ENCODE measurements at regions not wholly inside any gene's neighbourhood (a gene's known extent, or its start where the extent isn't known, plus 50 kb on each side); places are given as distances from the start of the nearest gene placed in this dataset.

- H3K27ac Mint-ChIP-seq = no peak overlapping the region
- H3K9me3 Mint-ChIP-seq = peaks cover 10% of the 10 kb centered on the region
- H3K36me3 Mint-ChIP-seq = no peaks in the 10 kb centered on the region
- no peak overlapping the region for H3K4me3 Mint-ChIP-seq
- H3K27me3 Mint-ChIP-seq = no peaks in the 10 kb centered on the region
- H3K4me1 Mint-ChIP-seq = no peaks in the 10 kb centered on the region
Observed at GRCh38 chr7:34382166-34382893, 275.7 kb upstream of the NPSR1 start.

- no peak overlapping the region for H3K4me3 Mint-ChIP-seq
- H3K36me3 Mint-ChIP-seq = no peaks in the 10 kb centered on the region
- H3K27ac Mint-ChIP-seq = no peak overlapping the region
- H3K27me3 Mint-ChIP-seq = no peaks in the 10 kb centered on the region
- H3K4me1 Mint-ChIP-seq = no peaks in the 10 kb centered on the region
- peaks cover 10% of the 10 kb centered on the region for H3K9me3 Mint-ChIP-seq
Observed at GRCh38 chr7:34385384-34385783, 272.6 kb upstream of the NPSR1 start.

GRCh38 chr7:34389332-34390078 is 268.5 kb upstream of the NPSR1 start:
- Mint-ChIP-seq H3K36me3 (no peaks in the 10 kb centered on the region), H3K27me3 (no peaks in the 10 kb centered on the region), H3K4me1 (no peaks in the 10 kb centered on the region), H3K27ac (no peak overlapping the region), H3K9me3 (peaks cover 4% of the 10 kb centered on the region), H3K4me3 (no peak overlapping the region)

- no peaks in the 10 kb centered on the region for H3K36me3 Mint-ChIP-seq
- no peaks in the 10 kb centered on the region for H3K27me3 Mint-ChIP-seq
- no peaks in the 10 kb centered on the region for H3K4me1 Mint-ChIP-seq
- H3K9me3 Mint-ChIP-seq = peaks cover 4% of the 10 kb centered on the region
- no peak overlapping the region for H3K4me3 Mint-ChIP-seq
- no peak overlapping the region for H3K27ac Mint-ChIP-seq
Observed at GRCh38 chr7:34390103-34390502, 267.9 kb upstream of the NPSR1 start.

GRCh38 chr7:34392972-34393371 is 265.0 kb upstream of the NPSR1 start:
- no peaks in the 10 kb centered on the region for H3K36me3 Mint-ChIP-seq
- no peaks in the 10 kb centered on the region for H3K4me1 Mint-ChIP-seq
- H3K9me3 Mint-ChIP-seq = peaks cover 4% of the 10 kb centered on the region

GRCh38 chr7:34396437-34397064 is 261.5 kb upstream of the NPSR1 start:
- Mint-ChIP-seq H3K27ac (no peak overlapping the region), H3K4me3 (no peak overlapping the region), H3K27me3 (no peaks in the 10 kb centered on the region), H3K9me3 (no peaks in the 10 kb centered on the region), H3K4me1 (no peaks in the 10 kb centered on the region), H3K36me3 (no peaks in the 10 kb centered on the region)

More at GRCh38 chr7:34392972-34393371, 265.0 kb upstream of the NPSR1 start:
- no peak overlapping the region for H3K27ac Mint-ChIP-seq
- no peak overlapping the region for H3K4me3 Mint-ChIP-seq
- H3K27me3 Mint-ChIP-seq = no peaks in the 10 kb centered on the region

- Mint-ChIP-seq H3K27me3 (no peaks in the 10 kb centered on the region), H3K36me3 (no peaks in the 10 kb centered on the region), H3K4me3 (no peak overlapping the region), H3K27ac (no peak overlapping the region), H3K9me3 (peaks cover 5% of the 10 kb centered on the region), H3K4me1 (no peaks in the 10 kb centered on the region)
Observed at GRCh38 chr7:34401776-34402175, 256.2 kb upstream of the NPSR1 start.

- no peaks in the 10 kb centered on the region for H3K4me1 Mint-ChIP-seq
- peaks cover 15% of the 10 kb centered on the region for H3K9me3 Mint-ChIP-seq
- H3K27ac Mint-ChIP-seq = no peak overlapping the region
- peaks cover 2% of the 10 kb centered on the region for H3K27me3 Mint-ChIP-seq
- no peak overlapping the region for H3K4me3 Mint-ChIP-seq
- H3K36me3 Mint-ChIP-seq = no peaks in the 10 kb centered on the region
Observed at GRCh38 chr7:34406848-34407530, 251.0 kb upstream of the NPSR1 start.

- H3K4me1 Mint-ChIP-seq = no peaks in the 10 kb centered on the region
- no peak overlapping the region for H3K27ac Mint-ChIP-seq
- no peak overlapping the region for H3K4me3 Mint-ChIP-seq
- no peaks in the 10 kb centered on the region for H3K36me3 Mint-ChIP-seq
- peaks cover 2% of the 10 kb centered on the region for H3K27me3 Mint-ChIP-seq
- peaks cover 15% of the 10 kb centered on the region for H3K9me3 Mint-ChIP-seq
Observed at GRCh38 chr7:34407586-34407985, 250.4 kb upstream of the NPSR1 start.

- no peak overlapping the region for H3K4me3 Mint-ChIP-seq
- no peaks in the 10 kb centered on the region for H3K4me1 Mint-ChIP-seq
- peaks cover 9% of the 10 kb centered on the region for H3K9me3 Mint-ChIP-seq
- no peak overlapping the region for H3K27ac Mint-ChIP-seq
- H3K27me3 Mint-ChIP-seq = no peaks in the 10 kb centered on the region
- no peaks in the 10 kb centered on the region for H3K36me3 Mint-ChIP-seq
Observed at GRCh38 chr7:34417781-34418180, 240.2 kb upstream of the NPSR1 start.

- Mint-ChIP-seq H3K9me3 (peaks cover 2% of the 10 kb centered on the region), H3K27me3 (no peaks in the 10 kb centered on the region), H3K36me3 (no peaks in the 10 kb centered on the region), H3K27ac (no peak overlapping the region), H3K4me1 (no peaks in the 10 kb centered on the region), H3K4me3 (no peak overlapping the region)
Observed at GRCh38 chr7:34421526-34421925, 236.5 kb upstream of the NPSR1 start.

- Mint-ChIP-seq H3K36me3 (no peaks in the 10 kb centered on the region), H3K4me1 (no peaks in the 10 kb centered on the region), H3K4me3 (no peak overlapping the region), H3K9me3 (no peaks in the 10 kb centered on the region), H3K27me3 (no peaks in the 10 kb centered on the region), H3K27ac (no peak overlapping the region)
Observed at GRCh38 chr7:34425194-34425593, 232.8 kb upstream of the NPSR1 start.

- H3K27ac Mint-ChIP-seq = no peak overlapping the region
- H3K4me1 Mint-ChIP-seq = no peaks in the 10 kb centered on the region
- H3K36me3 Mint-ChIP-seq = no peaks in the 10 kb centered on the region
- no peaks in the 10 kb centered on the region for H3K9me3 Mint-ChIP-seq
- H3K4me3 Mint-ChIP-seq = no peak overlapping the region
- no peaks in the 10 kb centered on the region for H3K27me3 Mint-ChIP-seq
Observed at GRCh38 chr7:34425631-34426384, 232.2 kb upstream of the NPSR1 start.

GRCh38 chr7:34430456-34430855 is 227.6 kb upstream of the NPSR1 start:
- H3K9me3 Mint-ChIP-seq = peaks cover 8% of the 10 kb centered on the region
- H3K27me3 Mint-ChIP-seq = no peaks in the 10 kb centered on the region
- no peak overlapping the region for H3K27ac Mint-ChIP-seq
- H3K4me3 Mint-ChIP-seq = no peak overlapping the region
- H3K4me1 Mint-ChIP-seq = no peaks in the 10 kb centered on the region
- no peaks in the 10 kb centered on the region for H3K36me3 Mint-ChIP-seq

- H3K9me3 Mint-ChIP-seq = no peaks in the 10 kb centered on the region
- H3K36me3 Mint-ChIP-seq = no peaks in the 10 kb centered on the region
- no peaks in the 10 kb centered on the region for H3K4me1 Mint-ChIP-seq
- H3K27ac Mint-ChIP-seq = no peak overlapping the region
- no peak overlapping the region for H3K4me3 Mint-ChIP-seq
- H3K27me3 Mint-ChIP-seq = no peaks in the 10 kb centered on the region
Observed at GRCh38 chr7:34438436-34438835, 219.6 kb upstream of the NPSR1 start.

Data from activated naive CD4-positive, alpha-beta T cell treated with anti-CD3 and anti-CD28 coated beads, Interleukin-2, amount 50 U/mL, for 24 hours (primary cell).